COLO668 (cell line): ENCODE measurements at regions not wholly inside any gene's neighbourhood (a gene's known extent, or its start where the extent isn't known, plus 50 kb on each side); places are given as distances from the start of the nearest gene placed in this dataset.
"Not testable (repeated sequence)": the region's sequence is repeated elsewhere in the genome, so short reads cannot be mapped to it uniquely, and the experiment has no call there.

Experiments
- DNase-seq: peaks from one replicate; lab custom pipeline; 2025; ENCODE audit not compliant: unreplicated experiment; lab: John Stamatoyannopoulos, UW

DNA sequence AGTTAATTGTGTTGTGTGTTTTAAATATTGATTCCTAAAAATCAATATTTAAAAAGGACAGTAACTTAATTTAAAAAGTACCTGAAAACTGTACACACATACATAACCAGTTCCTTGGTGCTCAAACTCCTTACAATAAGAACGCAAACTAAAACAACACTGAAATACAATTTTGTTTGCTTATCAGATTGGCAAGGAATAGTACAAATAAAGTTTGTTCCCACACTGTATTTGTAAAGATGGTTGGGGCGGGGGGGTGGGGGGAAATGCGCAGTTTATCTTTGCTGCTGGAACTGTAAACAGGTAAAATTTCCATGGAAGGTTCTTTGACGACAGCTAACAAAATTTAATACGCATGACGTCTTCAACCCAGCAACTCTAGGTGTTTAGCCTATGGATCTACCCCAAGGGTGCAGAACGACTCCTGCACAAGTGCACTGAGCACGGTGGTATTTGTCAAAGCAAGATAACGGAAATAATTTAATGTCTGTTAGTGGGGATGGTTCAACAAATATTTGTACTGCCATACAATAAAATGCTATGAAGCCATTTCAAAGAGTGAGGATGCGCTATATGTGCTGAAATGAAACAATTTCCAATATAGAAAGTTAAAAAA lies 96.5 kb downstream of the ING1 start:
- no peak for DNase-seq

DNA sequence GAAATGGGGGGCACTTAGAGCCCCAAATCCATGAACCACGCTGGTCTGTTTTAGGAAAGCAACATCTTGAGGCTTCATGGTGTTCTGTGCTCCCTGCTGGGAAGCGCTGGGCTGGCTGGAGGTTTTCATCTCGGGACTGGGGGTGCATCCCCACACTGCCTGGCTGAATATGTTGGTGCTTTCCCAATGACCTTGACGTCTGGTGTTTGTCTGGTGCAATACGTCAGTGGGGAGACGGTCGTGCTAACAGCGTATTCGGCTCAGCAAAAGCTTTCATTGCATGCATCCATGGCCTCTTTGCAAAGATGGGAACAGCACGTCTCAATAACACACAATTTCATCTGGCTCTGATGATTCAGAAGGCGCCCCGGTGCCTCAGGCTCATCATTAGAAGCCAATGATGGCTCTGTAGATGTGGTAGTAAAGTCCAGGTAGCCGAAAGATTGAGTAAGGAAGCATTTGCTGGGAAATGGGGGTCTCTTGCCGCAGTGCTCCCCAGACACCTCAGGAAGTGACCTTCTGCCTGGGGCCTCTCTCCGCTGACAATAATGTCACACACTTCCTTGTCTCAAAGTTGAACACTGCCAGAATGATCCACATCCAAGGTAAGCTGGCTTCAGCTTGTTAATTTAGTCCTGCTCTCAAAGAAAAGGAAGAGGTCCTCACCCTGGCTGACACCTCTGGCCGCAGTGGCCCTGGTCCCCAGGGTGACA lies 97.7 kb downstream of the ING1 start:
- DNase-seq: no peak

DNA sequence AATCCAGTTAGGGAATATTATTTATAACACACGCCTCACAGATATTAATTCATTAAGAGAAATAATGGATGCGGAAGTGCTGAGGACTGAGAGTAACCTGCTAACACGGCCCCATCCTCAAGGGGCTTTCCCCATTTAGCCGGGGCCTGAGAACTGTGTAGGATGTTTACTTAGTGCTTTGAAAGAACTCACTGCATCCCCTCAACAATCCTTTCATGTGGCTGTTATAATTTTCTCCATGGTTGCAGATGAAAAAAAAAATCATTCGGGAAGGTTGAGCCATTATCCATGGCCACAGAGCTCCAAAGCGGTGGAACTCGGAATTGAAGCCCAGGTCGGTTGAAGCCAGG lies 98.2 kb downstream of the ING1 start:
- DNase-seq: no peak

DNA sequence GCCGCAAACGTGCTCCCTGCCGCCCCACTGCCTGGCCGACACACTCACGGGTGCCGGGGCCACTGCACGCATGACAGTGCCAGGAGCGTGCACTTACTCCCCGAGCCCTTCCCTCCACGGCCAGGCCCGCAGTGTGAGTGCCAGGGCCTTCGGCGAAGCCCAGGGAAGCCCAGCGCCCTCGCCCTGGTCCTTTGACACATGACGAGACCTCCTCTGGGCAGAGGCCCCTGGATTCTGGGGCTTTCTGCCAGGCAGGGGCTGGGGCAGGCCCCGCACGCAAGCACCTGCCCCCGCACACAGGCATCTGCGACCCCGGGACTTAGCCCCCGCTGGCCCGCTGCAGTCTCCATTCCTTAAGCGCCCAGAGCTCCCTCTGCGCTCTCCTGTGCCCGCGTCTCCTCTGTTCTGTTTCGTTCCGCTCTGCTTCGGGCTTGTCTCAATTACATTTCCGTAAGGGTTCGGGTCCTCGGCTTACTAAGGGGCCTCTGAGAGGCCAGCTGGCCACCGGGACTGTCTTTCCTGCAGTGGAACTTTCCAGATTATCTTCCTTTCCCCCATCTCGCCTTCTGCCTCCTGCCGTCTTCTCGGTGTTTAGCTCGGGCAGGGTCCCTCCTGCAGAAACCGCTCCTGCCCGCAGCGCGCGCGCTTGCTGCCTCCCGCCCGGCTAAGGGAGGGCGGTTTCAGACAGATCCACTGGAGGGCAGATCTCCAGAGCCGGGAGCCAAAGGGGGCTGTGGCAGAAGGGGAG lies 98.8 kb downstream of the ING1 start:
- DNase-seq: no peak

DNA sequence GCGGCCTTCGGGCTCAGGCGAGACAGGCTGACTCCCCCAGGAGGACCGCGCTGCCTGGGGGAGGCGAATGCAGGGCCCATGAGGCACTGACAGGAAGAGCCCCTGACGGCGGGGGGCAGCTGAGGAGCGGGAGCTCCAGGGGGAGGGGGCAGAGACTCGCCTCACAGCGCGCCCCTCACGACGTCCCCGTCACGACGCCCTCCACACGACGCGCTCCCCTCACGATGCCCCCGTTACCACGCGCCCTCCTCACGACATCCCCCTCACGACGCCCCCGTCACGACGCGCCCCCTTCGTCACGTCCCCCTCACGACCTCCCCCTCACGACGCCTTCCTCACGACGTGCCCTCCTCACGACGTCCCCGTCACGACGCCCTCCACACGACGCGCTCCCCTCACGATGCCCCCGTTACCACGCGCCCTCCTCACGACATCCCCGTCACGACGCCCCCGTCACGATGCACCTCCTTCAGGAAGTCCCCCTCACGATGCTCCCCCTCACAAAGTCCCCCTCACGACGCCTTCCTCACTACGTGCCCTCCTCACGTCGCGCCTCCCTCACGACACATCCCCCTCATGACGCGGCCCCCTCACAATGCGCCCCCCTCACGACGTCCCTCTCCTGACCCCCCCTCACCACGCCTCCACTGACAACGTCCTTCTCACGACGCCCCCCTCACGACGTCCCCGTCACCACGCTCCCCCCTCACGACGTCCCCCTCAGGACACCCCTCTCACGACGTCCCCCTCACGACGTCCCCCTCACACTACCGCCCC lies 99.6 kb downstream of the ING1 start:
- DNase-seq: no peak

DNA sequence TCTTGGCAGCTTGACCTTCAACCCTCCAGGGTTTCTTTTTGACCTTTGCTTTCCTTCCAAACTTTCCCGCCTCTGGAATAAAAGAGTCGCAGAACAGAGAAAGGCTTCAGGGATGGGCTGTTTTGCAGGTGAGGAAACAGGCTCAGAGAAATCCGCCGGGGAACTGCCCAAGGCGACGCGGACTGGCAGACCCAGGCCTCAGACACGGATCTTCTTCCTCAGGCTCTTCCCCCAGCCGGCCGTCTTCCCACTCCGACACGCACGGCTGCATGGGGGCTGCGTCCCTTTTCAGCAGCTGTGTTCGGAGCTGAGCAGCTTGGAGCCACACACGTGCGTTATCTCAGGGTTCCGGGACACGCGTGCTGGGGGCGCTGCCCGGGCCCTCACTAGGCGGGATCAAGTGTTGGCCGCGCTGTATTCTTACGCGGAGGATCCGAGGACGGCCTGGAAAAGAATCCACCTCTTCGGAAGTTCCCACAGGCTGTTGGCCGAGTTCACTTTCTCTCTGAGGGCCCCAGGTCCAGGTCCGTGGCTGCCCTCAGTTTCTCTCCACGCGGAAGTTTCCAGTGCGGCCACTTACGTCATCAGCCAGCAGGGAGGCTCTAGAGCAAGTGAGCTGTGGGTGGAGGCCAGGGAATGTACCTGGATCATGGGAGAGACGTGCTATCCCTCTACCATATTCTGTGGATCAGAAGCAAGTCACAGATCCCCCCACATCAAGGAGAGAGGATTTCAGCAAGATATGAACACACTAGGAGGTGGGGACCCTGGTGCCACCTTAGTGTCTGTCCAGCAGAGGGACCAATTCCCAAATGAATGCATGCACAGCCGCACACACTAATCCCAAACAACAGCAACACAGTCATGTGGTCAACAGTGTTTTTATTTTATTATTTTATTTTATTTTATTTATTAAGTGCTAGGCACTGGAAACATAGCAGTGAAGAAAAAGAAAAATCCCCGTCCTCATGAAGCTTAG lies 100.4 kb downstream of the ING1 start:
- DNase-seq: peak; percentile 36

DNA sequence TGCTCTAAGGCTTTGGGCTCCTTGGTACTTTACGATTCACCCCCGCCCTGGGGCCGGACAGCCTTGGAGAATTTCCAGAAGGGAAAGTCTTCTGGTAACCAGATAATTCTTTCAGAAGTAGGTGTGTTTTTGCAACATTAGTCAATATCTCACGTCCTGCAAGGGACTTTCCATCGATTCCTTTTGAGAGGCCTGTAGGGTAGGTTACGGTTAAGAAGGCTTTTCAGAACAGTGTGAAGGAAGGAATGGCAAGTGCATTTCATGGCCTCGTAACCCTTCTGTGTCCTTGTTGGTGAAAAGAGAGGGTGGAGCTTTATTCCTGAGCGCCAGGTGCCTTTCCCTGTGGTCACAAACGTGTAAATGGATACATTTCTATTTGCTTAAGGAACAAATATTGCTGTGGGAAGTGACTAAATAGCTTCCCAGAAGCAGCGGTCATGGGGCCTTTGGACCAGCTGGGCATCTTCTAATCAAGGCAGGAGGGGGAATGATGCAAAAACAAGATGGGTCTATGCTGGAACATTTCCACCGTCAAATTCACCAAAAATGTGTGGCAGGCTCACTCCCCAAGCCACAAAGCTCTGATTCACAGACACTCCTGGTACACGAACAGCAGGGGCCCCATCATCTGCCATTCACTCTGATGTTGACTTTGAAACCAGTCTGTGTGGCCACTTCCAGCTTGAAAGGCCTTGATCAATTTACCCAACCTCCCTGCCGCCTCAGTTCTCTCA lies 99.2 kb downstream of the ANKRD10 start:
- peak; percentile 91 for DNase-seq

DNA sequence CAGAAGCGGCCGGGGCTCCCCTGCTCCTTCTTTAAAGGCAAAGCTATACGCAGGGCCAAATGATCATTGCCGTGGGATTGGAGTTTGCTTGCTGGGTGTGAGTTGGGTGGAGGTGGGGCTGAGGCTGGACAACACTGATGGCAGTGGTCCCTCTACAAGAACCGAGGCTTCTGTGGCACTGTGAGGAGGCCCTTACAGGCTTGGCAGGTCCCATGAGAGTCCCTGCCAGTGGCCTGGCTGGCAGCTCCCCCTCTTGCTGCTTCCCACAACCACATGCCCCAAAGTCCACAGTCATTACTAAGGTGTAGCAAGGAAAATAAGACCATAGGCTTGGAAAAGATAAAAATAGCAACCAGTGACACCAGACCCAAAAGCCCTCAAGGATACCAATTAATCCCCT lies 98.4 kb downstream of the ANKRD10 start:
- peak; percentile 45 for DNase-seq

DNA sequence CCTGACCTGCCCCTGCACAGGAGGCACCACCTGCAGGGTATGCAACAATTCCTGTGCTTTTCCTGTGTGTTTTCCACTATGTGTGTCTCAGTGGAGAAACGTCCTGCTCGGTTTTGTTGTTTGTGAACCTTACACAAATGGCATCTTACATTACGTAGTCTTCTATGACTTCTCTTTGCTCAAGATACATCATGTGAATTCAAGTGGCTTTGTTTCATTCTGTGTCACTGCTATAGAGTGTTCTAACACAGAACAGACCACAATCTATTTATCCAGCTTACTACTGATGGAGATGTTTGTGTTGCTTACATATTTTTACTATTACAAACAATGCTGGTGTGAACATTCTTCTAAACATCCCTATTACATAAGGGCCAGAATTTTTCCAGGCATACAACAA lies 97.7 kb downstream of the ANKRD10 start:
- no peak for DNase-seq

DNA sequence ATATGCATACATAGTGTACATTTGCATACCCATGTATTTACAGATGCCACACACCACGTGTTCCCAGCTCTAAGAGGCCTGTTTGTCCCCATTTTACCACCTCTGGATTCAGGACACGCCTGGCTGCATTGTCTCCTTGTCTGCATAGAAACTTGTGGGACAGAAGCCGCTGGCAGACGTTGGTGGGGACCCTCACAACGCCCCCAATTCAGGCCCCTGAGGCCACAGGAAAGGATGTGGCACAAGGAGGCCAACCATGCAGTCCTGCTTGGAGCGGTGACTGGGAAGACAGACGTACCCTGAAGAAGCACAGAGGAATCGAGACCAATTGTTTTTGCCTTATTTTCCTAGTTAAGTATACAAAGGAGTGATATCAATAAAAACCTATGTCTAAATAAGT lies 96.1 kb downstream of the ANKRD10 start:
- no peak for DNase-seq

DNA sequence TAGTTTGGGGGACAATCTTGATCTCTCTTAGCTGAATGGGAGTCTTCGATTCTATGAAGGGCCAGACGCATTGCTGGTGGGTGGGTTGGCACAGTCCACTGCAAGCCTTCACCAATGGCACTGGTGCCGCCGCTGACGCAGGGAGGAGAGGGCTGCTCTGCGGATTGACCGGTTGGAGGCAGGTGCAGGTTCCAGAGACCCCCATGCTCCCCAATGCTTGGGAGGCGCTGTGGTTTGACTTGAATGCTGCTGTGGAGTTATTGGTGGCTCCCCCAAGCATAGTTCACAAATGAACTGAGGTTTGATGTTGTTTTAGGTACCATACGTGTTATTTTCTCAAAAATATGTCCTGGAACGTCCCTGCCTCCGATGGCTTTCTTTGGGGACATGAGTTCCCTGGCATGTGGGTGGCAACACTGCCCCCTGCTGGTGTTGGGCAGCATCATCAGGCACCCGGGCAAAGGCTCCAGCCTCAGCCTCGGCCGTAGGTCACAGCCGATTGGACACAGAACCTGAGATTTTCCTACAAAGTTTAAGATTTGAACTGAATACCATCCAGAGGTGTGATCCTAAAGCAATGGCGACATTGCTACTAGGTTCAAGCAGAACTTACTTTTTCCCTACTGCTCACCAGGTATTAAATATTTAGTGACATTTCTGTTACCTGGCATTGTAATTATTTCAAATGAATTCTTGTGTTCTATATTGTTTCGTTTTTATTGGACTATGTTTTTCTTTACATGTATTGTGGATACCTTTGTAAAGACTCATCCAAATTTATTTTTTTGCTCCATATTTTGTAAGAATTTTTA lies 95.5 kb downstream of the ANKRD10 start:
- peak; percentile 91 for DNase-seq

DNA sequence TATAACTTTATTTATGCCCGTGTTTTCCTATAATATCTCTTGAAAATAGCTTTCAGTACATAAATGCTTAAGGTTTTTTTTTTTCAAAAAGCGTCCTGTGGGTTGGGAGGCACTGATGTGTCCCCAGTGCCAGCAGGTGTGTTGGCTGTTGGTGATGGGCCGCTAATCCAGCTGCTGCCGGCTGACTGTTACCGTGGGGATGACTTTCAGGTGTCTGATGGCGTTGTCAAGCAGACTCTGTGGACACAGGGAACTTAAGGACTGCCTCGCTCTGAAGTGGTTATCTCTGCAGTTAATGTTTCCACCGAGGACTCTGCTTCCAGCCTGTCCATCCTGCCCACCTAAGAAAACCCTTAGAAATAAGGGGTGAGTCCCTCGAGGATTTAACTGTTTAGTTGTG lies 94.5 kb downstream of the ANKRD10 start:
- DNase-seq: peak; percentile 93

DNA sequence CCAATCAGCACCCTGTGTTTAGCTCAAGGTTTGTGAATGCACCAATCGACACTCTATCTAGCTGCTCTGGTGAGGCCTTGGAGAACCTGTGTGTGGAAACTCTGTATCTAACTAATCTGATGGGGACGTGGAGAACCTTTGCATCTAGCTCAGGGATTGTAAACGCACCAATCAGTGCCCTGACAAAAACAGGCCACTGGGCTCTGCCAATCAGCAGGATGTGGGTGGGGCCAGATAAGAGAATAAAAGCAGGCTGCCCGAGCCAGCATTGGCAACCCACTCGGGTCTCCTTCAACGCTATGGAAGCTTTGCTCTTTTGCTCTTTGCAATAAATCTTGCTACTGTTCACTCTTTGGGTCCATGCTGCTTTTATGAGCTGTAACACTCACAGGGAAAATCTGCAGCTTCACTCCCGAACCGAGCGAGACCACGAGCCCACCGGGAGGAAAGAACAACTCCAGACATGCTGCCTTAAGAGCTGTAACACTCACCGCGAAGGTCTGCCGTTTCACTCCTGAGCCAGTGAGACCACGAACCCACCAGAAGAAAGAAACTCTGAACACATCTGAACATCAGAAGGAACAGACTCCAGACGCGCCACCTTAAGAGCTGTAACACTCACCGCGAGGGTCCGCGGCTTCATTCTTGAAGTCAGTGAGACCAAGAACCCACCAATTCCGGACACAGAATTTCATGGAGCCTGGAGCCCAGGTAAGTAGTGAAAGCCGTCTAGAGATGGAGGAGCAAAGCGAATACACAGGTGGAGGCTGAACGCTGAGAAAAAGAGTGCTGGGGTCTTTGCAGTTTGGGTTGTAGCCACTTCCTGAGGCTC lies 92.8 kb downstream of the ANKRD10 start:
- not testable (repeated sequence) for DNase-seq

DNA sequence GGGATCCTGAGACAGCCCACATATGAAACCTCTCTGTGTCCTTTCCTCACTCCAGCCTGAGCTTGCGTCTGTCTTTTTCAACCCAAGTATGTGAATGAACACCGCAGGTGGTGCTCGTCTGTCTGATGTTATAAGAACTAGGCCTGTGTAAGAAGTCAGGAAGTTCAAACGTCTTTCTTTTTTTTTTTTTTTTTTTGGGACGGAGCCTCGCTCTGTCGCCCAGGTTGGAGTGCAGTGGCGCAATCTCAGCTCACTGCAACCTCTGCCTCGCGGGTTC lies 92.3 kb downstream of the ANKRD10 start:
- DNase-seq: no peak

DNA sequence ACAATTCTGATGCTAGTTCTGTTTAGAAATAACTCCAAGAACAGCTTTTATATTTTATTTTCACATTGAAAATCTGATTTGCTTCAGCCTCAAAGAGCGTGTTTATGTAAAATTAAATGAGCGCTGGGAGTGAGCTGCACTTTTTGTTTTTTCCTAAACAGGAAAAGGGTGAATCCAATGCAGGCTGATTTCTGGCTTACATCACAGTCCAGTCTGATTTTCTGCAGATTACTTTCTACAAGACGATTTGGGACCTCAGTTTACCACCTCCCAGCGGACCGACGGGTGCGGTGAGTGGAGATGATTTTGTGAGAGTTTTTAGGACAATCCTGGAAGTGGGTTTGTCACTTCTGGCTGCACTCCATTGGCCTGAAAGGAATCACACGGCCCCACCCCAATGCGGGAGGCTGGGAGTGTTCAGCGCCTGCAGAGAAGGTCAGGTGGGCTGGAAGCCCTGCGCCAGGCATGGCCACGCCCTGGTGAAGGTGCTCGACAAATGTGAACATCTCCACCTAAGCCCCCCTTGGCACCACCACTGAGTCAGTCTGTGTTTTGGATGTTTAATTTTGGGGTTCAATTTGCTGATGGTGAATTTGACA lies 90.1 kb downstream of the ANKRD10 start:
- DNase-seq: no peak

DNA sequence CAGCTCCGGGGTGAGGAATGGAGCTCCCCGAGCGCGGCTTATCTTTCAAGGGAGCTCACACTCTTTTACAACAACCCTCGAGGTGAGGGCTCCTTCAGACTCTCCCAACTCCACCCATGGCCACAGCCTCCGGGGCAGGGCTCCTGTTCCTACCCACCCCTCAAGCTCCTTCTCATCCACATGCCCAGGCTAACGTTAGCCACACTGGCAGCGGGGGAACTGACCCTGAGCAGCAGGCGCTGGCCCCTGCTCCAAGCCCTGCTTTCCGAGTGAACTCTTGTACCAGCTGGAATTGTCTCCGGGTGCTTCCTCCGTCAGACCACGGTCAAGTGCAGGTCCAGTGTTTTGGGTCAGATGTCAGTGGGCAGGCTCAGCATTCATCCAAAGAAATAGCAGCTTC lies 89.4 kb downstream of the ANKRD10 start:
- no peak for DNase-seq

DNA sequence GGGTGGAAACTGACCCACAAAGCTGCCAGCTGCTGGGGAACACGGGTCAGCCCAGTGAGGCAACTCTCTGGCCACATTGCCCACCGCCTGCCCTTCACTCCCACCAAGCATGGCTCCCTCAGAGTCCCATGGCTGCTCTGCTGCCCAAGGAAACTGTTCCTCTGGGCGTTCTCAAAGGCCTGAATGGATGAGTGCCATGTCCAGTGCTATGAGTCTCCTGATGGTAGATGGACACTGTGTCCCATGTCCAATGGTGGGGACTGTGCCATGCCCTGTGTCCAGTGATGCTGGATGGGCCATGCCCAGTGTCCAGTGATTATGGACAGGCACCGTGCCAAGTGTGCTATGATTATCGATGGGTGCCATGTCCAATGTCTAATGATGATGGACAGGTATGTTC lies 88.8 kb downstream of the ANKRD10 start:
- DNase-seq: no peak
